HEK293T (cell line): ENCODE measurements at regions not wholly inside any gene's neighbourhood (a gene's known extent, or its start where the extent isn't known, plus 50 kb on each side); places are given as distances from the start of the nearest gene placed in this dataset.

Experiments
- ARNT ChIP-seq: fragments of 450-650 bp; IDR thresholded peaks from 2 replicates; pipeline ENCODE4 v1.6.1; 2017; ENCODE audit warnings: mild to moderate bottlenecking
- CTBP1 ChIP-seq: fragments of 450-650 bp; IDR thresholded peaks from 2 replicates; pipeline ENCODE4 v1.6.1; 2016; ENCODE audit warnings: borderline replicate concordance
- ELF4 ChIP-seq: fragments of 450-650 bp; IDR thresholded peaks from 2 replicates; pipeline ENCODE4 v1.6.1; 2017; ENCODE audit warnings: antibody characterized with exemption
- FOXA1 ChIP-seq: fragments of 450-650 bp; IDR thresholded peaks from 2 replicates; pipeline ENCODE4 v1.6.1; 2016; ENCODE audit warnings: mild to moderate bottlenecking
- FOXM1 ChIP-seq: fragments of 450-650 bp; IDR thresholded peaks from 2 replicates; pipeline ENCODE4 v1.6.1; 2017; ENCODE audit warnings: mild to moderate bottlenecking, borderline replicate concordance
- HDGF ChIP-seq: fragments of 450-650 bp; IDR thresholded peaks from 2 replicates; pipeline ENCODE4 v1.6.1; 2017; ENCODE audit warnings: antibody characterized with exemption, borderline replicate concordance
- LEF1 ChIP-seq: fragments of 450-650 bp; IDR thresholded peaks from 2 replicates; pipeline ENCODE4 v1.6.1; 2017; ENCODE audit warnings: mild to moderate bottlenecking, borderline replicate concordance
- PKNOX1 ChIP-seq: fragments of 450-650 bp; IDR thresholded peaks from 2 replicates; pipeline ENCODE4 v1.6.1; 2016
- SP1 ChIP-seq: fragments of 450-650 bp; IDR thresholded peaks from 2 replicates; pipeline ENCODE4 v1.6.1; 2017
- TARDBP ChIP-seq: fragments of 450-650 bp; IDR thresholded peaks from 2 replicates; pipeline ENCODE4 v1.6.1; 2016

GRCh38 chr17:72068643-72069042, 52.2 kb upstream of the SOX9 start:
- TF ChIP-seq TARDBP (no peak), PKNOX1 (no peak), SP1 (no peak), FOXM1 (no peak), ARNT (no peak), HDGF (no peak), CTBP1 (no peak), ELF4 (no peak), FOXA1 (no peak), LEF1 (no peak)
